ENCODE measurements at regions not wholly inside any gene's neighbourhood (a gene's known extent, or its start where the extent isn't known, plus 50 kb on each side); places are given as distances from the start of the nearest gene placed in this dataset.
"Not testable (repeated sequence)": the region's sequence is repeated elsewhere in the genome, so short reads cannot be mapped to it uniquely, and the experiment has no call there.

DNA sequence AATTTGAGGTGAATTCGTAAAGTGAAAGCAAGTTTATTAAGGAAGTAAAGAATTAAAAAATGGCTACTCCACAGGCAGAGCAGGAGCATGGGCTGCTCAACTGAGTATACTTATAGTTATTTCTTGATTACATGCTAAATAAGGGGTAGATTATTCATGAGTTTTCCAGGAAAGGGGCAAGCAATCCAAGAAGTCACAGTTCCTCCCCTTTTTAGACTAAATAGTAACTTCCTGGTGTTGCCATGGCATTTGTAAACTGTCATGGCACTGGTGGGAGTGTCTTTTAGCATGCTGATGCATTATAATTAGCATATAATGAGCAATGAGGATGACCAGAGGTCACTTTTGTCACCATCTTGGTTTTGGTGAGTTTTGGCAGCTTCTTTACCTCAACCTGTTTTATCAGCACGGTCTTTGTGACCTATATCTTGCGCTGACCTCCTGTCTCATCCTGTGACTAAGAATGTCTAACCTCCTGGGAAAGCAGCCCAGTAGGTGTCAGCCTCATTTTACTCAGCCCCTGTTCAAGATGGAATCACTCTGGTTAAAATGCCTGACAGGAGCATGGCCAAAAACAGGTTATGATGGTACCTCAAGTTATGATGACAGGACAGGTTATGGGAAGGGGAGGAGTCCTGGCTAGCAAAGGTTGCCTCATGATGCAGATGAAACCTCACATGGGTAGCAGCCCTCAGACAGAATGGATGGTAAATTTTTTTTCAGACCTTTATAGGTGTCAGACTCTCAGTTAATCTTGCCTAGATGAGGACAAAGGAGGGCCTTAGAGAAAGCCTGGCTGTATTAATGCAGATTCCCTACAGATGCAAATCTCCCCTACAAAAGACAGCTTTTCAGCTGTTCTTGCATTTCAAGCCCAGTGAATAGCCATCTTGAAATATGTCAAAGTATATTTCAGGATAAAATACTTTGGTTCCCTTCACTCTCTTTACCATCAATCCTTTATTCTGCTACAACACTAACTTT, 49.7 kb downstream of the SIPA1L2 start:
- DNase-seq (ENCODE audit: low read depth in 4 of 4, low spot score in 3 of 4), result no peak

DNA sequence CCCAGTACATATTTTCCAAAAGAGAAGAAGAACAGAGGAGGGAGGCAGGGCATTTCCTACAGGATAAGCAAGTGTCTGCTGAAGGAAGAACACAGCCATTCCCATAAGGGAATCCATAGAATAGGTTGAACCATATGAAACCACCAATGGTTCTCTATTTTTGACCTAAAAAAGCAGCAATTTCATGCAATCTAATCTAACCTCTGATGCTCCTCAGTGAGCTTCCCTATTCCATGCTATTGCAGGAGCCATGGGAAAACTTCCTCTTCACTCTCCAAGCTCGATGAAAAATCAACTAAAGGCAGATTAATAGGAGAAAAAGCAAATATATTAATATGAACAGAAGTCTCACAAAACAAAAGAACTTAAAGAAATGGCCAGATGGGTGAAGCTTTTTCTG, 50.5 kb downstream of the SIPA1L2 start:
- DNase-seq (ENCODE audit: low read depth in 4 of 4, low spot score in 3 of 4), result no peak

DNA sequence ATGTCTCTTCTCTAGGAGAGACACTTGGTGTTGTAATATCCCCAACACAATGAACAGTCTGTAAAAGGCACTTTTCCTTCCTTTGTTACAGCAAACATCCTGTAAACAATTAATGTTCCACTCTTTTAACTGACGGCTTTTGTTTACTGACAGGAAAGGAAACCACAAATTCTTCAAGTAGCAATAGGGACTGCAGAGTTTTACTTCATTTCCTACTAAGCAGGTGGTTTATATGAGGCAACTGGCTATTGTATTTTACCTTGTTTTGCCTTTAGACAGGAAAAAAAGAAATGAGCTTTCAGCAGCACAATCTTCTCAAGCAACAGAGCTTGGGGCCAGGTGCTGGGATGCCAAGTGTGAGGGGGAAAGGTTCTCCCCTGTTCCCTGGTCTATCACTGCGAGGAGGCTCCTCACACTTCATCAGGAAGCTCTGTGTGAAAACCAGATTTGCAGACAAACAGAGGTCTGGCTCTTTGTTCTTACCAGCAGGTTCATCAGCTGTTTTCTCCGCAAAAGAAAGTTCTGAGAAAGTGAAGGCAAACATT, 51.2 kb downstream of the SIPA1L2 start:
- DNase-seq (ENCODE audit: low read depth in 4 of 4, low spot score in 3 of 4), result no peak

DNA sequence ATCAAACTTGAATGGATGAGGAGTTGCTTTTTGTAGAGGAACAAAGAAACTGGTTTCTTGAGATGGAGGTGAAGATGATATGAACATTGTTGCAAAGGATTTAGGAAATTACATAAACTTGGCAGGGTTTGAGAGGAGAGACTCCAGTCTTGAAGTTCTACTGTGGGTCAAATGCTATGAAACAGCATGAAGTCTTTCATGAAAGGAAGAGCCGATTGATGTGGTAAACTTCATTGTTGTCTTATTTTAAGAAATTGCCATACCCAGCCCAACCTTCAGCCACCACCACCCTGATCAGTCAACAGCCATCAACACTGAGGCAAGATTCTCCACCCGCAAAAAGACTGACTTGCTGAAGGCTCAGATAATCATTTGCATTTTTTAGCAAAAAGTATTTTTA, 52.2 kb downstream of the SIPA1L2 start:
- no peak for DNase-seq (ENCODE audit: low read depth in 4 of 4, low spot score in 3 of 4)

DNA sequence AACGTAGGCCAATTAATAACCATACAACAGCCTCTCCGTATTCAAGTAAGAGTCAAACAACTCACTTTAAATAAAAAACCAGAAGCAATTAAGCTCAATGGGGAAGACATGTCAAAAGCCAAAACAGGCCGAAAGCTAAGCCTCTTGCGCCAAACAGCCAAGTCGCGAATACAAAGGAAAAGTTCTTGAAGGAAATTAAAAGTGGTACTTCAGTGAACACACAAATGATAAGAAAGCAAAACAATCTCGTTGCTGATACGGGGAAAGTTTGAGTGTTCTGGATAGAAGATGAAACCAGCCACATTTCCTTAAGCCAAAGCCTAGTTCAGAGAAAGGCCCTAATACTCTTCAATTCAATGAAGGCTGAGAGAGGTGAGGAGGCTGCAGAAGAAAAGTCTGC, 53.4 kb downstream of the SIPA1L2 start:
- no peak for DNase-seq (ENCODE audit: low read depth in 4 of 4, low spot score in 3 of 4)

DNA sequence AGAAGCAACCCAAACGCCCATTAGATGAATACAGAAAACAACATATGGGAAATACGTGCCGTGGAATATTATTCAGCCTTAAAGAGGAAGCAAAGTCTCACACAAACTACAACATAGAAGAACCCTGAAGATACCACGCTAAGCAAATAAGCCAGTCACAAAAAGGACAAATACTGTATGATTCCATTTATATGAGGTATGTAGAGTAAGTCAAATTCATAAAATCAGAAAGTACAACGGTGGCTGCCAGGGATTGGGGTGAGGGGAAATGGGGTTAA, 54.2 kb downstream of the SIPA1L2 start:
- DNase-seq (ENCODE audit: low read depth in 4 of 4, low spot score in 3 of 4), result no peak

DNA sequence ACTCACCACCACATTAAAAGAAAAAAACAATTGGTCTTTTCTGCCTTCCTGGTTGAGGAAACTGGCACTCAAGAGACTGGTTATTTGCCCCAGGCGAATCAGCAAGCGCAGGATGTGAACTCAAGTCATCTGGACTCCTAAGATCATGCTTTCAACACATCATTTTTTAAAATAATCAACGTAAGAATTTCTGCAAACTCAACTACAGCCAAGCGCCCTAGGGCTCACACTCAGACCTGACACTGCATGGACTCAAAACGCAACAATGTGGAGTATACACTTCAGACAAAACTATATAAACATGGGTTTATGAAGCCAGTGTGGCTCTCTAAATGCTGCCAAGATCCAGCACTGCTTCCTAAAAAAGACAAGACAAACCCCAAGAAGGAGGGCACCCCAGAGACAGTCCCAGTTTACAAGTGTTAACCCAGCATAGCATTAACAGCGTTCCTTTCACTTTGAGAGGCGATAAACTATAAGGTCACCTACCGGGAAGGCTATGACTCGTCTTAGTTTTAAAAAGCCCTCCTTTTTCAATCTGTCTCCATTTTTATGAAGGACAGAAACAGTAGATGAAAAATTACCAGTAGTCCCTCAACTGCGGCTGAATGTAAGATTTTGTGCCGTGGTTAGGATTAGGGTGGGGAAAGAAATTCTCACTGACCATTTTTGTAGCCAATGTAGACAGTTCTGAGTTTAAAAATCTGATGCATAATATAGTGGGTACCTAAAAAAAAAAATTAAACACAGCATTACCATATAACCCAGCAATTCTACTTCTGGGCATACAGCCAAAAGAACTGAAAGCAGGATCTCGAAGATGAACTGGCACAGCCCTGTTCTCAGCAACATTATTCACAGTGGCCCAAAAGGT, 54.8 kb downstream of the SIPA1L2 start:
- no peak for DNase-seq (ENCODE audit: low read depth in 4 of 4, low spot score in 3 of 4)

DNA sequence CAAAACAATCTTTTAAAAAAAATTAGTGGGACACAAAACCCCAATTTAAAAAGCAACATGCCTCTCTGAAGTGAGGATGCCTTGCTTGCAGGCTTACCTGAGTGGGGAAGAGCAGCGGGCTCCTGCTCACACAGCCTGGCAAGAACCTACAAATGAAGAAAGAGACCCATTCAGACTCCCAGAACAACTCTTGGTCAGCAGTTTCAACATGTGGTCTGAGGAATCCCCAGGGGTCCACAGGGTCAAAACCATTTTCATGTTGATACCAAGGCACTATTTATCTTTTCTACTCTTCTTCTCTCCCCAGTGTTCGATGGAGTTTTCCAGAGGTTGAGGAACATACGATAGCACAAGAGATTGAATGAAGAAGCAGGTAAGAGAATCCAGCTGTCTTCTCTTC, 55.9 kb downstream of the SIPA1L2 start:
- no peak for DNase-seq (ENCODE audit: low read depth in 4 of 4, low spot score in 3 of 4)

DNA sequence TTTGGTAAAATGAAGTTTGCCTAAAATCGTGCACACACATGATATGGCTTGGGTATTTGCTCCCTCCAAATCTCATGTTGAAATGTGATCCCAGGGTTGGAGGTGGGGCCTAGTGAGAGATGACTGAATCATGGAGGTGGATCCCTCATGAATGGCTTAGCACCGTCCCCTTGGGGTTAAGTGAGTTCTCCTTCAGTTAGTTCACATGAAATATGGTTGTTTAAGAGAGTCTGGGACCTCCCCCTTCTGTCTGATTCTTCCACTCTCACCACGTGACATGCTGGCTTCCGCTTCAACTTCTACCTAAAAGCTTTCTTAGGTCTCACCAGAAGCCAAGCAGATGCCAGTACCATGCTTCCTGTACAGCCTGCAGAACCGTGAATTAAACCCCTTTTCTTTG, 58.4 kb downstream of the SIPA1L2 start:
- no peak for DNase-seq (ENCODE audit: low read depth in 4 of 4, low spot score in 3 of 4)

DNA sequence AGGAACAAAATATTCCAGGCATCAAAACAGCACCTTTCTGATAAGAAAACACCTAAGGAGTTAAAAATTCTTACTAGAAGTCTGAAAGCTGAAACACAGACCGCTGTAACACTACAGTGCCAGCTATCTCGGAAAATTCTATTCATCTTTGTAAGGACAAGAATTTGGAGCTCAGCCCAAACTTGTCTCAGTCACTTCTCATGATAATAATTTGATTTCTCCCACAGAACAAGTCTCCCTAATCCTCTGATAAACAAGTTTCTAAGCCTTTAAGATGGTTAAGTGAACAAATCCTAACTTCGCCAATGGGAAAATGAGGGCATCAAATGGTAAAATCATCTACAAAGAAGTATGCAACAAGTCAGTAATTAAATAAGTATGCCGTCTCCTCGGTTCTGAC, 59.9 kb downstream of the SIPA1L2 start:
- DNase-seq (ENCODE audit: low read depth in 4 of 4, low spot score in 3 of 4), result no peak

DNA sequence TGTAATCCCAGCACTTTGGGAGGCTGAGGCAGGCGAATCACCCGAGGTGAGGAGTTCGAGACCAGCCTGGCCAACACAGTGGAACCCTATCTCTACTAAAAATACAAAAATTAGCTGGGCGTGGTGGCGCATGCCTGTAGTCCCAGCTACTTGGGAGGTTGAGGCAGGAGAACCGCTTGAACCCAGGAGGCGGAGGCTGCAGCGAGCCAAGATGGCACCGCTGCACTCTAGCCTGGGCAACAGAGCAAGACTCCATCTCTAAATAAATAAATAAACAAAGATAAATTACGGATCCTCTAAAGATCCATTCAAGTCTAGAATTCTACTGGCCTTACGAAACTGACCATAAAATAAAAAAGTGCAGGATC, 60.4 kb downstream of the SIPA1L2 start:
- not testable (repeated sequence) for DNase-seq (ENCODE audit: low read depth in 4 of 4, low spot score in 3 of 4)

DNA sequence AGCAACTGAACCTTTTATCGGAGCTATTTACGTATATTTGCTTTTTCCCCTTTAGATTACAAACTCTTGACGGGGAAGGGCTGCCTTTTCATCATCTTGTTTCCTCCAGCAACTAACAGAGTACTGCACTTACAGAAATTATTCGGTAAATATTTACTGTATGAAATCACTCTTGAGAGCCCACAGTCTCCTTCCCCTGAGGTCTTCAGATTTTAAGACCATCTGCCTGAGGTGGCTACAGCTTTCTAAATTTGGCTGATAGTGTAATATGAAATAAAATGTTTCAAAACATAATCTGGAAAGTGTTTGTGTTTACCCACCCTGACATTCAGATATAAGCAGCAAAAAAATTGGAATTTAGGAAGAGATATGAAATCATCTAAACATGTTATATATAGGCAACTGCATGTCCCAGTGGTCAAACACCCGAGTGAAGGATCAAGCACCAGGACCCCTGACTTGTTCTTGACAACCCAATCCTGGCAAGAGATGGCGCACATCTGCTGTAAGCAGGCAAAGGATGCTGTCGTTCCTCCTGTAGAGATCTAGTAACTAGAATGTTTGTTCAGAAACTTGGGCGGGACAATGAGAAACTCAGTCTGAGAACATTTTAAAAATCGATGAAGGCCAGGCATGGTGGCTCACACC, 60.9 kb downstream of the SIPA1L2 start:
- no peak for DNase-seq (ENCODE audit: low read depth in 4 of 4, low spot score in 3 of 4)

DNA sequence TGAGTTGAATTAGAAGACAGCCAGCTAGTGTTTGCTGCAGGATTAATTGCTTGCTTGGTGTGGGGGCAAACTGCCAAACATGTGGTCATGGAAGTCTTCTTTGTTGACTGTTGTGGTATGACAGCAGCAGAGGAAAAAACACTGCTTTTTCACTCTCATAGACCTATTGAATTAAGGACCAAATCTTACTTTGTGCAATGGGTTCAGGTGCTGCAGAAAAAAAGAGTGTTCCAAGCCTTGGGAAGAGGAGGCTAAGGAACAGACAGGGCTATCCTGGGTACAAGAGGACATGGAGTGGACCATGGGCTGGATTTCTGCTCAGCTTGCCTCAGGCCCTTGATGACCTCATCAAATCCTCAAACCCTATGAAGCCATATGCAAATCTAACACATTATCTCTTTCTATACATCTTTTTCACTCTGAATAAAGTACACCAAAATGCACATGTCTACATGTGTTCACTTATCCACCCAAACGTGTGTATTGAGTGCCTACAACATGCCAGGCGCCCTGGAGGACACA, 61.5 kb downstream of the SIPA1L2 start:
- no peak for DNase-seq (ENCODE audit: low read depth in 4 of 4, low spot score in 3 of 4)

DNA sequence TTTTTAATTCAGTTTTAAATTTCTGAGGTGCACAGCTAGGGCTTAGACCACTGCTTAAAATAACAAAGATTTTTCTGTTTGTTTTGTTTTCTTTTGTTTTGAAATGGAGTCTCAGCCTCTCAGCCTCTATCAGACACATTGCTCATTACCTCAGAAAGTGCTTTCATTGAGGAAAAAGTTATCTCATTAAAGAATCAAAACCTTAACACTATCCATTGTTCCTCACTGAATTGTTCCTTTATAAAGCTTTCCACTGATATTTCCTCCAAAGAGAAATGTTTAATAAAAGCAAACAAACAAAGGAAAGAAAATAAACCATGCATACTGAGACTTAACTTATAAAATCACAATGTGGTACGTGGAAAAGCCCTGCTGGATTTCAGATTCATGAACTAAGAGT, 63.8 kb downstream of the SIPA1L2 start:
- no peak for DNase-seq (ENCODE audit: low read depth in 4 of 4, low spot score in 3 of 4)

DNA sequence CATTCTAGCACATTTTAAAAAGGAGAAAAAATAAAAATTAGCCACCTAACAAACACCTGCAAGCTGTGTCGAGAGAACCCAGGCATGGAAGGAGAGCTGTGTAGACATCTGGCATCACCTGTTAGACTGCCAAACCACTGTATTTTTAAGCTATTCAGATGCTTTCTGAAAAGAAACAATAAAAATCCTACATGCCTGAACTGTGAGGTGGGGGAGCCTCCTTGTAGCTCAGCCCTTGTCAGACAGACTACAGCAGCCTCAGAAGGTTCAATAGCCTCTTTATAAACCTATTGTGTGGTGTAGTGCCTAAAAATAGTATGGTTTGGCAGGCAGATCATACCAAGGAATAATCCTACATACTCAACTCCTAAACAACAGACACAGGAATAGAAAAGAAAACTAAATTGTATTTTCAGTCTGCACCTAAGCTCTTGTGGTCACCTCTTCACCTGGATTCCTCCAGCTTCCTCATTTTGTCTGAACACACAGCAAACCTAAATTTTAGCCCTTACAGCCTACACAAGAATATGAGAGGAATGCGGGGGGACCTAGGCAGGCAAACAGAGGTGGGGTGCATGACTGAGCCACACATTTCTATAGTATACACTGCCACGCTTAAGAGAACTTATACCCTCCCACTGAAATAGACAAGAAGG, 67.0 kb downstream of the SIPA1L2 start:
- DNase-seq (ENCODE audit: low read depth in 4 of 4, low spot score in 3 of 4), result no peak

DNA sequence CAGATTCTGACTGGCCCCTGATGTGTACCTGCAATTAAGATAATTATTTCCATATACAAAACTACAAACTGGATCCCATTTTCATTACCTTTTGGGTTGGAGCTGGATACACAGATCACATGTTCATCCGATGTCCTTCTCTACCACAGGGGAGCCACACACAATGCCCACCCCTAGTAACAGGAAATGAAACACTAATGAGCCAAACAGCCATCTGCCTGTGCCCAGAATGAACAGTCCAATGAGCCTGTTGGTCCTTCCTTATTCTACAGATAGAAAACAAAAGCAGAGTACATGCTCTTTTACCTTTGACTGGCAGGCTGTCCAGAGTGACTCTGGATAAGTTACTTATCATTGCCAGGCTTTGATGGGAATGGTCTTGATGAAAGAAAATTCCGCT, 68.6 kb downstream of the SIPA1L2 start:
- no peak for DNase-seq (ENCODE audit: low read depth in 4 of 4, low spot score in 3 of 4)

DNA sequence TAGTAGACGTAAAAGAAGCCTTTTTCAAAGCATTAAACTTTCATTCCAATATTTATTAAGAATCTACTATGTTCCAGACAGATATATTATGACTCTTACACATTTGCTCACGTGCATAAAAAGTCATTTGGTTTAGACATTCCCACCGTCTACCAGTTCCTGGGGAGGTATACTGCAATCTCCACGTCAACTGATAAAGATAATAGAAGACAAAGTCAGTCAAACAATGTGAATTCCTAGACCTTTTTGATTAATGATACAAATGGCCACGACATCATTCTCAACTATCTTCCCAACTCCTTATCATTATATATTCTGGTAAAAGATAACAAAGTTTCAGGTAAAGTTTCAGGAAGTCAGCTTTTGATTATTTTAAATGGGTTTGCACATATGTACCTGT, 69.0 kb downstream of the SIPA1L2 start:
- no peak for DNase-seq (ENCODE audit: low read depth in 4 of 4, low spot score in 3 of 4)

DNA sequence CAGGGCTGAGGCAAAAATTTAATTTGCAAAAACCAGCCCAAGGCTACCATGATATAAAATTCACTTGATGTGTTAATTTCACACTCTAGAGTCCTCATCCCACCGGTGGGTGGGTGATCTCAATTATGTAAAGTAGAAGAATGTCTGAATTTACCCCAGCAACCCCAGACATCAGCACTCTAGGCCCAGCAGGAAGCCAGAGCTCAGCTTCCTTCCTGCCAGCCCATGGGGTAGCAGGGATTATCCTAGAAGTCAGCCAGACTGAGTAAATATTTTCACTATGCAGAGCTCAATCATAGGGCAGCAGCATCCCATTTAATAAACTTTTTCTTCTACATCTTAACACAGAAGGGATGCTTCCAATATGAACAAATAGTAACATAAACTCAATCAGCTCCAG, 71.0 kb downstream of the SIPA1L2 start:
- DNase-seq (ENCODE audit: low read depth in 4 of 4, low spot score in 3 of 4), result no peak

DNA sequence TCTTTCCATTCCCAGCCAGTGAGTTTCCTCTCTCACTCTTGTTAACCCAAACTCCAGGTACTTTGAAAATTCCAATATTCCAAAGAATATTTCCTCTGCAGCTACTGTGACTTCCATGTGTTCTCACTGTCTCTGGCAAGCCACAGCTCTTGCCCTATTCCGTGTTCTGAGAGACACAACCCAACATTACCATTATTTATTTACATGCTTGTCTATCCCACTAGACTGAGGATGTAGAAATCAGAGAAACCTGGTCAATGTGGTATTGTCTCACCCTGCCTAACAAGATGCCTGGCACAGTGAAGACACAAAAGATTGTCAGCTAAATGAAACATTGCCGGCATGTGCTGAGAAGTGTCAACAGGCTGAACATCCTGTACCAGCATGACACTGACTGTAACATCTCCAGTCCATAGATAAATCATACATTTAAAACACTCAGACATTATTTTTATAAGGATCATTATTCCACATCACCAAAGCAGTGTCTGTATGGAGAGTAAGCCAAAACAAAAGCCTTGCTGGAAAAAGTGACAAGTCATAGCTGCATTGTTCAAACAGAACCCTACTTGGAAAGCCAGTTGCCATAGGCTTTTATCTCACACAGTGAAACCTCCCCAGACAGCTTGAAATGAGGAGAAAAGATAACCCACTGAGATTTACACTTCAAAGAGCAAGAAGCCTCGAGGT, 72.3 kb downstream of the SIPA1L2 start:
- DNase-seq (ENCODE audit: low read depth in 4 of 4, low spot score in 3 of 4), result no peak

DNA sequence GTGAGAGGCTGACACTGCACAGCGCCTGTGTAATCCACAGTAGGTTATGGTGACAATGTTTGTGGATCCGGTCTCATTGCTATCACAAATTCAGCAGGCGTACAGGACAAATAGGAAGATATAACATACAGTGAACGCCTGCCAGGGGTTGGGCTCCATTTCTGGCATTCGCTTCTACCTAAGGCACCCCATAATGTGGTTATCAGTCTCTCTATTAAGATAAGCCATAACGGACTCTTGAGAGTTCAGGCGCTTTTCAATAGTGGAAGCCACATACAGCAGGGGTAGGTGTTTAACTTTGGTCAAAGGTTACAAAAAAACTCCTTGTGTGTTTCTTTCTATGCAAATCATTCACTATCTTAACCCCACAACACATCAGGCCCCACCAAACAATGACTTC, 72.8 kb downstream of the SIPA1L2 start:
- DNase-seq (ENCODE audit: low read depth in 4 of 4, low spot score in 3 of 4), result no peak
